ENCODE measurements at regions not wholly inside any gene's neighbourhood (a gene's known extent, or its start where the extent isn't known, plus 50 kb on each side); places are given as distances from the start of the nearest gene placed in this dataset.

GRCh38 chr11:25650319-25650718 lies 681.6 kb upstream of the ANO3 start:
- no peak for DNase-seq (ENCODE audit: insufficient read length)
- TF ChIP-seq POLR2A (IDR thresholded peaks at IDR 0.05; ENCODE audit: low read depth, low read length): no peak
- TF ChIP-seq POLR2AphosphoS5 (IDR thresholded peaks at IDR 0.05; ENCODE audit: low read depth, low read length): no peak
- TF ChIP-seq TAF1 (IDR thresholded peaks at IDR 0.05; ENCODE audit: borderline replicate concordance, low read depth, low read length): no peak
- FAIRE-seq: no peak

DNA sequence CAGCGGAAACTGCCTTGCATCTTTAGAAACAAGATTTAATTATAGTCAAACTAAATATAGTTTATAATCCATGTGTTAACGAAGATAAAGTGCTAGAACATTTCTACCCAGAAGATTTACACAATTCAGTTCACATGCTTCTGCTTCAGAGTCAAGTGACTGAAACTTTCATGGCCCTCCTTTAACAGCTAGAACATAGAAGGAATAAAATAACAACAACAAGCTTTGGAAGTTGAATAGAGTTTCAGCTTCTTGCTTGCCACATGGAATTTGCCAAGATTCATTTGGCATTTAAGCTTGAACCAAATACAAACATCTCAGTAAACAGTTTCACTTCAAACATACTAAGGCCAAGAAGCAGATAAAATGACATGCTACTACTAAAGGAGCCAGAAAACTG lies 676.3 kb upstream of the ANO3 start:
- TF ChIP-seq TAF1 (IDR thresholded peaks at IDR 0.05; ENCODE audit: borderline replicate concordance, low read depth, low read length) (no peak), POLR2AphosphoS5 (IDR thresholded peaks at IDR 0.05; ENCODE audit: low read depth, low read length) (no peak), POLR2A (IDR thresholded peaks at IDR 0.05; ENCODE audit: low read depth, low read length) (no peak)
- DNase-seq (ENCODE audit: insufficient read length) (no peak), FAIRE-seq (no peak)

- DNase-seq (ENCODE audit: insufficient read length) (no peak), FAIRE-seq (no peak)
- TF ChIP-seq POLR2AphosphoS5 (IDR thresholded peaks at IDR 0.05; ENCODE audit: low read depth, low read length): no peak
- no peak for TF ChIP-seq TAF1 (IDR thresholded peaks at IDR 0.05; ENCODE audit: borderline replicate concordance, low read depth, low read length)
- TF ChIP-seq POLR2A (IDR thresholded peaks at IDR 0.05; ENCODE audit: low read depth, low read length): no peak
Observed at GRCh38 chr11:25658916-25659315, 673.0 kb upstream of the ANO3 start.

GRCh38 chr11:25659706-25660105 lies 672.2 kb upstream of the ANO3 start:
- FAIRE-seq (no peak), DNase-seq (ENCODE audit: insufficient read length) (no peak)
- TF ChIP-seq POLR2AphosphoS5 (IDR thresholded peaks at IDR 0.05; ENCODE audit: low read depth, low read length) (no peak), POLR2A (IDR thresholded peaks at IDR 0.05; ENCODE audit: low read depth, low read length) (no peak), TAF1 (IDR thresholded peaks at IDR 0.05; ENCODE audit: borderline replicate concordance, low read depth, low read length) (no peak)

DNA sequence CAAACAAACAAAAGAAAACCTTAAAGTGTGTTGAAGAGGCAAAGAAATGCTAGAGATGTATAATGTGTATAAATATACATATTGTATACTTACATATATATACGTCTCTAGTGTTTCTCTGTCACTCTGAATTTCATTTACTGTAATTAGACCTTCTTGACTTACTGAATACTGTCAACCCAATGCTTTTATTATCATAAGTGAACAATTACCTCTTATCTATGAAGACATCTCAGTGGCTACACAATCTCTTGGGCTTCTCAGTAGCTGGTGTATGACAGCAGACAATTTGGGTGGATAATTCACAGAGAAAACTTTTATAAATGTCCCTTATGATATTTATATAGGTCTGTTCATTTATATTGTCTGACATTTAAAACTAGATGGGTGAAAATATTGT lies 664.1 kb upstream of the ANO3 start:
- FAIRE-seq (no peak), DNase-seq (ENCODE audit: insufficient read length) (no peak)
- TF ChIP-seq POLR2AphosphoS5 (IDR thresholded peaks at IDR 0.05; ENCODE audit: low read depth, low read length) (no peak), POLR2A (IDR thresholded peaks at IDR 0.05; ENCODE audit: low read depth, low read length) (no peak)

DNA sequence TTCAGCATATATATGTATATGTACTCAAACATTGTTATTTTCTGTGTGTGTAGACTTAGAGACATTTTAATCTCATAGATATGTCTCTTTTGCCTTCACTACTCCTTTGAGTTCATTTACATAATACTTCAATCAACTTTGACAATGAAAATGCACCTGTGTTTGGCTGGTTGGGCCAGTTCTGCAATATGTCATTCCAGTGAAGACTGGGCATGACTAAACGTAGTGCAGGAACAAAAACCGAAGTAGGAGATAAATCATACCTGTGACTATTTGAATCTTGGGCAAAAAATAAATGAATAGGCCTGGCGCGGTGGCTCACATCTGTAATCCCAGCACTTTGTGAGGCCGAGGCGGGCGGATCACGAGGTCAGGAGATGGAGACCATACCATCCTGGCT lies 640.0 kb upstream of the ANO3 start:
- DNase-seq (ENCODE audit: insufficient read length) (no peak), FAIRE-seq (no peak)
- no peak for TF ChIP-seq POLR2A (IDR thresholded peaks at IDR 0.05; ENCODE audit: low read depth, low read length)

DNA sequence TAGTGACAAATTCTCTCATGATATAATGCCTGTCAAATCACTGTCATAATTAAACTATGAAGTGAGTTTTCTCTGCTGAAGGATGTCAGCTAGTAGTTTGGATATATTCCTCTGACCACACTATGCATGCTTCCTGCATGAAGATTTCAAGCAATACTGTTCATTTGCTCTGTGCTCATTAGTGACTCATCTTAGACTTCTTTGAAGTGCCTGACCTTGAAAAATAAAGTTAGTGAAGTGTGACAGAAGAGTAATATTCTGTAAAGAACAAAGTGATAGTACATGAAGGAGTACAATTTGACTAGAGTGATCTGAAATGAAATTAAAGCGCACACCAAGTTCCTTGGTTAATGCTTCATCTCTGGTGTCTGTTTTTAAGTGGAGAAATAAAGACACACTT lies 629.5 kb upstream of the ANO3 start:
- TF ChIP-seq POLR2AphosphoS5 (IDR thresholded peaks at IDR 0.05; ENCODE audit: low read depth, low read length): no peak
- no peak for TF ChIP-seq TAF1 (IDR thresholded peaks at IDR 0.05; ENCODE audit: borderline replicate concordance, low read depth, low read length)
- TF ChIP-seq POLR2A (IDR thresholded peaks at IDR 0.05; ENCODE audit: low read depth, low read length): no peak
- DNase-seq (ENCODE audit: insufficient read length) (no peak), FAIRE-seq (no peak)

- TF ChIP-seq TAF1 (IDR thresholded peaks at IDR 0.05; ENCODE audit: borderline replicate concordance, low read depth, low read length) (no peak), POLR2A (IDR thresholded peaks at IDR 0.05; ENCODE audit: low read depth, low read length) (no peak), POLR2AphosphoS5 (IDR thresholded peaks at IDR 0.05; ENCODE audit: low read depth, low read length) (no peak)
- FAIRE-seq (no peak), DNase-seq (ENCODE audit: insufficient read length) (no peak)
Observed at GRCh38 chr11:25710975-25711374, 621.0 kb upstream of the ANO3 start.

DNA sequence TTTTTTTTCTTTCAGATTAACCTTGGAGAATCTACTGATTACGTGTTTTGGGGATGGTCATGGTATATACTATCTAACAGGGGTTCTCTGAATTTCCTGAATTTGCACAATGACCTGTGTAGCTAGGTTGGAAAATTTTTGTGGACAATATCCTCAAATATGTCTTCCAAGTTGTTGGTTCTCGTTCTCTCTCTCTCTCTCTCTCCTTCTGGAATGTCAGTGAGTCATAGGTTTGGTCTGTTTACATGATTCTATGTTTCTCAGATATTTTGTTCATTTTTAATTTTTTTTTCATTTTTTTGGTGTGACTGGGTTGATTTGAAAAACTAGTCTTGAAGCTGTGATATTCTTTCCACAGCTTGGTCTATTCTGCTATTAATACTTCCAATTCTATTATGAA lies 604.0 kb upstream of the ANO3 start:
- TF ChIP-seq TAF1 (IDR thresholded peaks at IDR 0.05; ENCODE audit: borderline replicate concordance, low read depth, low read length) (no peak), POLR2AphosphoS5 (IDR thresholded peaks at IDR 0.05; ENCODE audit: low read depth, low read length) (no peak), POLR2A (IDR thresholded peaks at IDR 0.05; ENCODE audit: low read depth, low read length) (no peak)
- DNase-seq (ENCODE audit: insufficient read length) (no peak), FAIRE-seq (no peak)

GRCh38 chr11:25730230-25730629 lies 601.7 kb upstream of the ANO3 start:
- DNase-seq (ENCODE audit: insufficient read length) (no peak), FAIRE-seq (no peak)
- TF ChIP-seq POLR2AphosphoS5 (IDR thresholded peaks at IDR 0.05; ENCODE audit: low read depth, low read length) (no peak), POLR2A (IDR thresholded peaks at IDR 0.05; ENCODE audit: low read depth, low read length) (no peak), TAF1 (IDR thresholded peaks at IDR 0.05; ENCODE audit: borderline replicate concordance, low read depth, low read length) (no peak)

DNA sequence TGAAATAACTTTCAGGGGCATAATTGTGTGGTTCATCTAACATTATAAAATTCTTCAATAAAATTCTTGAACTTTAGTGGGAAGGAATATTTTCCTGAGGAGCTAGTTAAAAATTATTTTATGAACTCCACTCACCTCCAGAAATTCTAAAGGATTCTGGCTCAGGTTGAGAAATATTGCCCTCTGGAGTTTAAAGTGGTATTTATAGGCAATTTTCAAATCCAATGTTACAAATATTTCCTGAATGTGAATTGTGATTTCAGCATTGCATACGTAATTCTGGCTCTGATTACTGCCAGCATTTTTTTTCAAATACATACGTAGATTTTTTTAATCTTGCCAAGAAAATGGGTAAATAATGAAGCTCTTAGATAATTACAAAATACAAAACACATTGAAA lies 598.2 kb upstream of the ANO3 start:
- no peak for TF ChIP-seq POLR2AphosphoS5 (IDR thresholded peaks at IDR 0.05; ENCODE audit: low read depth, low read length)
- TF ChIP-seq POLR2A (IDR thresholded peaks at IDR 0.05; ENCODE audit: low read depth, low read length): no peak
- TF ChIP-seq TAF1 (IDR thresholded peaks at IDR 0.05; ENCODE audit: borderline replicate concordance, low read depth, low read length): no peak
- DNase-seq (ENCODE audit: insufficient read length) (no peak), FAIRE-seq (no peak)

GRCh38 chr11:25734591-25735211 lies 597.2 kb upstream of the ANO3 start:
- FAIRE-seq: no peak
- no peak for DNase-seq (ENCODE audit: insufficient read length)
- TF ChIP-seq POLR2A (IDR thresholded peaks at IDR 0.05; ENCODE audit: low read depth, low read length): no peak
- TF ChIP-seq TAF1 (IDR thresholded peaks at IDR 0.05; ENCODE audit: borderline replicate concordance, low read depth, low read length): no peak
- no peak for TF ChIP-seq POLR2AphosphoS5 (IDR thresholded peaks at IDR 0.05; ENCODE audit: low read depth, low read length)
